Endothelial cell (in vitro differentiated cells): ENCODE measurements at regions not wholly inside any gene's neighbourhood (a gene's known extent, or its start where the extent isn't known, plus 50 kb on each side); places are given as distances from the start of the nearest gene placed in this dataset.
"Not testable (repeated sequence)": the region's sequence is repeated elsewhere in the genome, so short reads cannot be mapped to it uniquely, and the experiment has no call there.

ENCODE experiments used
- DNase-seq: peaks from one replicate; pipeline ENCODE4 v3.0.0; 2021; ENCODE audit warnings: low spot score
- H3K27ac Mint-ChIP-seq: one replicate; pipeline ENCODE4 v1.8.0; 2021; ENCODE audit warnings: mixed read lengths, inconsistent platforms; ENCODE audit not compliant: unreplicated experiment
- H3K27me3 Mint-ChIP-seq: one replicate; pipeline ENCODE4 v1.8.0; 2021; ENCODE audit warnings: mild to moderate bottlenecking, moderate library complexity, mixed read lengths, inconsistent platforms; ENCODE audit not compliant: unreplicated experiment
- H3K36me3 Mint-ChIP-seq: one replicate; pipeline ENCODE4 v1.8.0; 2021; ENCODE audit warnings: mild to moderate bottlenecking, low read depth, mixed read lengths, inconsistent platforms; ENCODE audit not compliant: unreplicated experiment
- H3K4me1 Mint-ChIP-seq: one replicate; pipeline ENCODE4 v1.8.0; 2021; ENCODE audit warnings: mild to moderate bottlenecking, mixed read lengths, inconsistent platforms; ENCODE audit not compliant: unreplicated experiment
- H3K4me3 Mint-ChIP-seq: one replicate; pipeline ENCODE4 v1.8.0; 2021; ENCODE audit warnings: mild to moderate bottlenecking, mixed read lengths, inconsistent platforms; ENCODE audit not compliant: unreplicated experiment
- H3K9me3 Mint-ChIP-seq: one replicate; pipeline ENCODE4 v1.8.0; 2021; ENCODE audit warnings: mixed read lengths, inconsistent platforms; ENCODE audit not compliant: unreplicated experiment
- CTCF ChIP-seq: fragments of 200-600 bp; sonication (generic); IDR thresholded peaks from one replicate; pipeline ENCODE4 v1.5.0; 2021; ENCODE audit warnings: antibody characterized with exemption; ENCODE audit not compliant: unreplicated experiment

GRCh38 chr4:128644693-128645654 lies 164.5 kb upstream of the JADE1 start:
- H3K4me3 Mint-ChIP-seq, DNase-seq, H3K9me3 Mint-ChIP-seq, H3K27ac Mint-ChIP-seq, H3K27me3 Mint-ChIP-seq, H3K4me1 Mint-ChIP-seq, H3K36me3 Mint-ChIP-seq: not testable (repeated sequence)

- H3K4me1 Mint-ChIP-seq, H3K9me3 Mint-ChIP-seq, H3K4me3 Mint-ChIP-seq, H3K27ac Mint-ChIP-seq, H3K36me3 Mint-ChIP-seq, H3K27me3 Mint-ChIP-seq, DNase-seq: not testable (repeated sequence)
These were observed 165.4 kb upstream of the JADE1 start for GRCh38 chr4:128644107-128644506.

- H3K27me3 Mint-ChIP-seq, H3K4me1 Mint-ChIP-seq, H3K27ac Mint-ChIP-seq, H3K9me3 Mint-ChIP-seq, H3K36me3 Mint-ChIP-seq, DNase-seq, H3K4me3 Mint-ChIP-seq: not testable (repeated sequence)
These were observed 167.9 kb upstream of the JADE1 start for GRCh38 chr4:128641566-128641965.

- H3K36me3 Mint-ChIP-seq = no peaks in the 10 kb centered on the region
- no peak overlapping the region for H3K27ac Mint-ChIP-seq
- H3K9me3 Mint-ChIP-seq = no peaks in the 10 kb centered on the region
- no peak for TF ChIP-seq CTCF
- peaks cover 12% of the 10 kb centered on the region for H3K4me1 Mint-ChIP-seq
- no peak overlapping the region for H3K4me3 Mint-ChIP-seq
- H3K27me3 Mint-ChIP-seq = no peaks in the 10 kb centered on the region
- no peak for DNase-seq
These were observed 169.8 kb upstream of the JADE1 start for GRCh38 chr4:128639541-128640270.

- TF ChIP-seq CTCF = no peak
- Mint-ChIP-seq H3K27ac (no peak overlapping the region), H3K4me3 (no peak overlapping the region), H3K9me3 (no peaks in the 10 kb centered on the region), H3K4me1 (peaks cover 12% of the 10 kb centered on the region), H3K27me3 (no peaks in the 10 kb centered on the region), H3K36me3 (no peaks in the 10 kb centered on the region)
- no peak for DNase-seq
These were observed 172.6 kb upstream of the JADE1 start for GRCh38 chr4:128636906-128637305.

- H3K4me3 Mint-ChIP-seq = no peak overlapping the region
- no peaks in the 10 kb centered on the region for H3K36me3 Mint-ChIP-seq
- TF ChIP-seq CTCF = no peak
- H3K4me1 Mint-ChIP-seq = peaks cover 12% of the 10 kb centered on the region
- DNase-seq = no peak
- H3K27me3 Mint-ChIP-seq = no peaks in the 10 kb centered on the region
- H3K9me3 Mint-ChIP-seq = no peaks in the 10 kb centered on the region
- H3K27ac Mint-ChIP-seq = peak overlapping the region; percentile 14
These were observed 173.4 kb upstream of the JADE1 start for GRCh38 chr4:128635955-128636560.
